Trophoblast cell (in vitro differentiated cells and primary cell): ENCODE measurements at regions not wholly inside any gene's neighbourhood (a gene's known extent, or its start where the extent isn't known, plus 50 kb on each side); places are given as distances from the start of the nearest gene placed in this dataset.

ENCODE experiments used
- DNase-seq, 2 donors: peaks; one replicate each; pipeline ENCODE4 v3.0.0-alpha.2; 2016
- H2AFZ ChIP-seq: 2 replicates; pipeline ENCODE4 v1.6.1; 2013; ENCODE audit warnings: low read length, moderate library complexity, mild to moderate bottlenecking; ENCODE audit not compliant: insufficient read depth, poor library complexity
- H2AK5ac ChIP-seq: 2 replicates; pipeline ENCODE4 v1.6.1; 2013; ENCODE audit warnings: mild to moderate bottlenecking, low read length
- H2BK120ac ChIP-seq: 2 replicates; pipeline ENCODE4 v1.6.1; 2013; ENCODE audit warnings: low read length, mild to moderate bottlenecking, moderate library complexity; ENCODE audit not compliant: insufficient read depth, poor library complexity
- H2BK12ac ChIP-seq: 2 replicates; pipeline ENCODE4 v1.6.1; 2013; ENCODE audit warnings: mild to moderate bottlenecking, low read length, moderate library complexity
- H2BK5ac ChIP-seq: 2 replicates; pipeline ENCODE4 v1.6.1; 2013; ENCODE audit warnings: low read length, low read depth, moderate library complexity, mild to moderate bottlenecking; ENCODE audit not compliant: poor library complexity
- H3K14ac ChIP-seq: 2 replicates; pipeline ENCODE4 v1.6.1; 2013; ENCODE audit warnings: mild to moderate bottlenecking, low read length
- H3K18ac ChIP-seq: 2 replicates; pipeline ENCODE4 v1.6.1; 2013; ENCODE audit warnings: mild to moderate bottlenecking, low read length
- H3K23ac ChIP-seq: 2 replicates; pipeline ENCODE4 v1.6.1; 2013; ENCODE audit warnings: low read length
- H3K27ac ChIP-seq: 2 replicates; pipeline ENCODE4 v1.5.1; 2013; ENCODE audit warnings: low read depth, mild to moderate bottlenecking, inconsistent platforms, low read length, moderate library complexity
- H3K27me3 ChIP-seq: 2 replicates; pipeline ENCODE4 v1.6.1; 2013; ENCODE audit warnings: inconsistent platforms, mild to moderate bottlenecking, low read length, moderate library complexity; ENCODE audit not compliant: insufficient read depth
- H3K36me3 ChIP-seq, 2 experiments: 1 replicate in 1 of 2; 2 replicates in 1 of 2; pipeline ENCODE4 v1.6.1; 2013; ENCODE audit warnings: low read length in 2 of 2, mild to moderate bottlenecking in 2 of 2, moderate library complexity in 1 of 2; ENCODE audit not compliant: insufficient read depth in 2 of 2, control insufficient read depth in 1 of 2
- H3K4ac ChIP-seq: 2 replicates; pipeline ENCODE4 v1.6.1; 2013; ENCODE audit warnings: low read depth, mild to moderate bottlenecking, low read length, moderate library complexity
- H3K4me1 ChIP-seq, 2 experiments: 1 replicate in 1 of 2; 2 replicates in 1 of 2; pipeline ENCODE4 v1.6.1; 2013; ENCODE audit warnings: low read length in 2 of 2, mild to moderate bottlenecking in 2 of 2, moderate library complexity in 1 of 2; ENCODE audit not compliant: insufficient read depth in 2 of 2, control insufficient read depth in 1 of 2
- H3K4me2 ChIP-seq: 2 replicates; pipeline ENCODE4 v1.6.1; 2013; ENCODE audit warnings: inconsistent platforms, mild to moderate bottlenecking, low read length, moderate library complexity
- H3K4me3 ChIP-seq: 2 replicates; pipeline ENCODE4 v1.5.1; 2013; ENCODE audit warnings: mild to moderate bottlenecking, low read depth, low read length, inconsistent platforms
- H3K79me1 ChIP-seq: one replicate; pipeline ENCODE4 v1.6.1; 2013; ENCODE audit warnings: low read length
- H3K79me2 ChIP-seq: 2 replicates; pipeline ENCODE4 v1.6.1; 2013; ENCODE audit warnings: low read length, mild to moderate bottlenecking; ENCODE audit not compliant: control insufficient read depth, insufficient read depth, poor library complexity
- H3K9ac ChIP-seq: 2 replicates; pipeline ENCODE4 v1.6.1; 2013; ENCODE audit warnings: mild to moderate bottlenecking, low read length
- H3K9me3 ChIP-seq: 2 replicates; pipeline ENCODE4 v1.6.1; 2013; ENCODE audit warnings: low read depth, mild to moderate bottlenecking, control low read depth, inconsistent platforms, low read length; ENCODE audit not compliant: insufficient read depth
- H4K12ac ChIP-seq: 2 replicates; pipeline ENCODE4 v1.6.1; 2013; ENCODE audit warnings: low read depth, mild to moderate bottlenecking, low read length, moderate library complexity
- H4K8ac ChIP-seq: 2 replicates; pipeline ENCODE4 v1.6.1; 2013; ENCODE audit warnings: low read depth, mild to moderate bottlenecking, low read length, moderate library complexity
- H4K91ac ChIP-seq: one replicate; pipeline ENCODE4 v1.6.1; 2013; ENCODE audit warnings: low read depth, mild to moderate bottlenecking, low read length, moderate library complexity
- WGBS: extraction: QIAGEN DNeasy Blood & Tissue Kit; methylation state at CpG from one replicate; pipeline ENCODE4 v1.1.7; 2013; ENCODE audit warnings: missing lambda C conversion rate; ENCODE audit not compliant: insufficient read length, insufficient coverage; ENCODE audit errors: extremely low coverage; 5-methylcytosine and 5-hydroxymethylcytosine counted together

GRCh38 chr11:2083411-2083810 lies 55.8 kb downstream of the IGF2 start:
- Histone ChIP-seq H3K18ac (no peak overlapping the region), H4K8ac (no peak overlapping the region), H3K4me1 (no peaks in the 10 kb centered on the region), H3K4me3 (no peak overlapping the region), H2BK12ac (no peak overlapping the region), H3K23ac (no peak overlapping the region), H4K91ac (no peak overlapping the region), H3K79me2 (no peaks in the 10 kb centered on the region), H3K14ac (no peak overlapping the region), H3K9me3 (peaks cover 15% of the 10 kb centered on the region), H4K12ac (no peak overlapping the region), H3K9ac (no peak overlapping the region), H2BK5ac (no peak overlapping the region), H3K4ac (no peak overlapping the region), H3K4me2 (no peak overlapping the region), H3K79me1 (no peaks in the 10 kb centered on the region), H3K27ac (no peak overlapping the region), H2AFZ (no peak overlapping the region), H3K36me3 (no peaks in the 10 kb centered on the region), H3K27me3 (no peaks in the 10 kb centered on the region), H2AK5ac (no peak overlapping the region), H2BK120ac (no peak overlapping the region)
- DNase-seq = no peak
- WGBS = no CpG with 5 or more reads among the region's 17 CpGs

- Histone ChIP-seq H4K12ac (no peak overlapping the region), H3K23ac (no peak overlapping the region), H4K91ac (no peak overlapping the region), H3K14ac (no peak overlapping the region), H3K27me3 (no peaks in the 10 kb centered on the region), H2AK5ac (no peak overlapping the region), H3K27ac (no peak overlapping the region), H3K36me3 (no peaks in the 10 kb centered on the region), H3K79me2 (no peaks in the 10 kb centered on the region), H2BK5ac (no peak overlapping the region), H3K9me3 (peaks cover 2% of the 10 kb centered on the region), H3K4me2 (no peak overlapping the region), H3K4me3 (no peak overlapping the region), H3K18ac (no peak overlapping the region), H3K4me1 (peaks cover 2 to 4% of the 10 kb centered on the region in 2 experiments), H2BK120ac (no peak overlapping the region), H2BK12ac (no peak overlapping the region), H3K9ac (no peak overlapping the region), H2AFZ (no peak overlapping the region), H3K4ac (no peak overlapping the region), H4K8ac (no peak overlapping the region), H3K79me1 (no peaks in the 10 kb centered on the region)
- no CpG with 5 or more reads among the region's 6 CpGs for WGBS
- peak; percentile 9 to 72 for DNase-seq
Observed at GRCh38 chr11:2077061-2077802, 62.0 kb downstream of the IGF2 start.

GRCh38 chr11:2076441-2076840 lies 62.7 kb downstream of the IGF2 start:
- no peaks in the 10 kb centered on the region for H3K79me2 ChIP-seq
- H3K18ac ChIP-seq = no peak overlapping the region
- WGBS = no CpG with 5 or more reads among the region's 7 CpGs
- no peak overlapping the region for H3K9ac ChIP-seq
- H3K23ac ChIP-seq = no peak overlapping the region
- H2AK5ac ChIP-seq = no peak overlapping the region
- H3K4me1 ChIP-seq = peaks cover 2 to 4% of the 10 kb centered on the region in 2 experiments
- H2BK5ac ChIP-seq = no peak overlapping the region
- H4K8ac ChIP-seq = no peak overlapping the region
- H3K4me2 ChIP-seq = no peak overlapping the region
- H3K79me1 ChIP-seq = no peaks in the 10 kb centered on the region
- peaks cover 2% of the 10 kb centered on the region for H3K9me3 ChIP-seq
- no peak overlapping the region for H3K27ac ChIP-seq
- no peaks in the 10 kb centered on the region for H3K36me3 ChIP-seq
- H3K4me3 ChIP-seq = no peak overlapping the region
- H3K4ac ChIP-seq = no peak overlapping the region
- H2AFZ ChIP-seq = no peak overlapping the region
- H2BK120ac ChIP-seq = no peak overlapping the region
- no peak overlapping the region for H4K91ac ChIP-seq
- no peak for DNase-seq
- H4K12ac ChIP-seq = no peak overlapping the region
- peak overlapping the region; percentile 3 for H3K14ac ChIP-seq
- H3K27me3 ChIP-seq = no peaks in the 10 kb centered on the region
- peak overlapping the region; percentile 7 for H2BK12ac ChIP-seq

GRCh38 chr11:2074266-2074825 lies 64.8 kb downstream of the IGF2 start:
- H3K27me3 ChIP-seq = no peaks in the 10 kb centered on the region
- H3K4me3 ChIP-seq = no peak overlapping the region
- H3K79me2 ChIP-seq = no peaks in the 10 kb centered on the region
- H3K36me3 ChIP-seq = no peaks in the 10 kb centered on the region
- H2BK120ac ChIP-seq = no peak overlapping the region
- H3K9me3 ChIP-seq = peaks cover 7% of the 10 kb centered on the region
- peak in 1 of 2 donors; percentile 62 for DNase-seq
- no peak overlapping the region for H3K4me2 ChIP-seq
- no peak overlapping the region for H2AK5ac ChIP-seq
- no peak overlapping the region for H3K23ac ChIP-seq
- no peak overlapping the region for H4K8ac ChIP-seq
- peaks cover 2 to 4% of the 10 kb centered on the region in 2 experiments for H3K4me1 ChIP-seq
- no peak overlapping the region for H2BK12ac ChIP-seq
- H4K91ac ChIP-seq = no peak overlapping the region
- H2AFZ ChIP-seq = no peak overlapping the region
- H3K79me1 ChIP-seq = no peaks in the 10 kb centered on the region
- no peak overlapping the region for H3K18ac ChIP-seq
- no peak overlapping the region for H3K9ac ChIP-seq
- no peak overlapping the region for H3K27ac ChIP-seq
- H3K14ac ChIP-seq = no peak overlapping the region
- no CpG with 5 or more reads among the region's 12 CpGs for WGBS
- H3K4ac ChIP-seq = no peak overlapping the region
- H4K12ac ChIP-seq = no peak overlapping the region
- H2BK5ac ChIP-seq = no peak overlapping the region
